NCI-H69 (cell line): ENCODE measurements at regions not wholly inside any gene's neighbourhood (a gene's known extent, or its start where the extent isn't known, plus 50 kb on each side); places are given as distances from the start of the nearest gene placed in this dataset.

ENCODE experiments used
- DNase-seq: peaks from one replicate; lab custom pipeline; 2025; lab: John Stamatoyannopoulos, UW

DNA sequence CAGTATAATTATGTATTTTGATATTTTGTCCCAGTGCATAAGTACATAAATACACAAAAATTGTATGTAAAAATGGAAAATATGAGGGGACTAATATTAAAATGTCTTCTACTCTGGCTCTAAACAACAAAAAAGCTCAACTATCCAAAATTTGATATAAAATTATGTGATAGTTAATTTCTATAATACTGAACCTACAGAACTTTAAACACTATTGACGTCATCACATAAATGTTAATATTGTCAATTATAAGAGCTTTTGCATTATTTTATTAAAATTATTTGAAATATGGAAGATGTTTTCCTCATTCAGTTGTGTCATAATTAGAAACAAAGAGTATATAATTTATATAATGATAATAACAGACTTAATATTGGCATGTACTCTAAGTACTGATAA is 1139.7 kb upstream of the TMEFF2 start:
- DNase-seq, result no peak

DNA sequence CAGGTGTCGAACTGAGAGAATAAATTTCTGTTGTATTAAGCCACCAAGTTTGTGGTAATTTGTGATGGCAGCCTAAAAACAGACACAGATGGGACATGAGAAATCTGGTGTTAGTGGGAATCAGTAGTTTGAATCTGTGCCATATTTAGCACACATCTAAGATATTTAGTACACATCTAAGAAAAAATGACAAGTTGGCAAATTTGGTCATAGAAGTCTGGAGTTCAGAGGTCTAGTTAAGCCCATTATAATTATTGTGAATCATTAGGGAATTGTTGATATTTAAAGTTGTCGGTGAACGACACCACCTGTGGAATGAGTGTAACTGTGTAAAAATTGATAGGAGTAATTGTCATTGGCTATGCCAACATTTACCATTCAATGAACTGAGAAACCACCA is 1138.8 kb upstream of the TMEFF2 start:
- no peak for DNase-seq

DNA sequence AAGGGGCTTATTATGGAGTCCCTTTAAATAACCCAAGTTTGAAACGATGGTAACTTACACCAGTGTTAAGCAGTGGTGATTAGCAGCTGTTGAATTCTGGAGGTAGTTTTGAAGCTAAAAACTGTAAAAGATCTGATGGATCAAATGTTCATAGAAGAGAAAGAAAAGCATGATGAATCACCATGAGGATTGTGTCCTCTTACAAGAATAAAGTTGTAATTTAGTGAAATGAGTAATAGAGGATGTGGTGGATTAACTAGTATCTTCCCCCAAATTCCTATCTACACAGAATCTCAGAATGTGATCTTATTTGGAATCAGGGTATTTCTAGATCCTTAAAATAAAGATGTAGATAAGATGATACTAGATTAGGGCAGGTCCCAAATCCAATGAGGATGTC is 1138.2 kb upstream of the TMEFF2 start:
- no peak for DNase-seq

DNA sequence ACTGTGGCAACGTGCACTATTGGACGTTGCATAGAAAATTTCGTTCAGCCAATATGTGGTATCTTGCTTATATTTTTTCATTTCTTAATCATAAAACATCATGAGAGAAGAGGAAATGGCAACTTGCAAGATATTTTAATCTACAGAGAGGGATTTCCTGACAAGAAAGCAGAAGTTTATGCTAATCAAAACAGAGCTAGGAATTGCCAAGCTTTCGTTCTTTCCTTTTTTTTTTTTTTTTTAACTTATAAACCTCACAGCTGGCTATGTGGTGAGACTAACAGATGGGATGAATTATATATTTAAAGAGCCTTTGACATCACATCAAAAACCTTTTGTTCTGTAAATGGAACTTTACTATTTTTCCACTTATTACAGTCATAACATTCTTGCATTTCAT is 1136.9 kb upstream of the TMEFF2 start:
- DNase-seq, result peak; percentile 28

DNA sequence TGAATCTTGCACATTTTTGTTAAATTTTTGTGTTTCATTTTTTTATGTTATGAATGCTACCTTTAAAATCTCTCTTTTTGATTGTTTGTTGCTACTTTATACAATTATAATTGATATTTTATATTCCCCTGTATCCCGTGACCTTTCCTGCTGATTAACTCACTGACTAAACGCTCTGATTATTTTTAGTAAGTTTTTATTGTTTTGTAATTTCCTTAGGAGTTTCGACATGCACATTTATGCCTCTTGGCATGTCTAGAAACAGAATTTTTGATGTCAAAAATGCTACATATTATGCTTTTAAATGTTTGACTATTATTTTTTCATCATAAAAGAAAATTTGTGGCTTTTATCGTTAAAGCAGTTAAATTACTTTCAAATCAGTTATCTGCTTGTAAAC is 1131.6 kb upstream of the TMEFF2 start:
- no peak for DNase-seq

DNA sequence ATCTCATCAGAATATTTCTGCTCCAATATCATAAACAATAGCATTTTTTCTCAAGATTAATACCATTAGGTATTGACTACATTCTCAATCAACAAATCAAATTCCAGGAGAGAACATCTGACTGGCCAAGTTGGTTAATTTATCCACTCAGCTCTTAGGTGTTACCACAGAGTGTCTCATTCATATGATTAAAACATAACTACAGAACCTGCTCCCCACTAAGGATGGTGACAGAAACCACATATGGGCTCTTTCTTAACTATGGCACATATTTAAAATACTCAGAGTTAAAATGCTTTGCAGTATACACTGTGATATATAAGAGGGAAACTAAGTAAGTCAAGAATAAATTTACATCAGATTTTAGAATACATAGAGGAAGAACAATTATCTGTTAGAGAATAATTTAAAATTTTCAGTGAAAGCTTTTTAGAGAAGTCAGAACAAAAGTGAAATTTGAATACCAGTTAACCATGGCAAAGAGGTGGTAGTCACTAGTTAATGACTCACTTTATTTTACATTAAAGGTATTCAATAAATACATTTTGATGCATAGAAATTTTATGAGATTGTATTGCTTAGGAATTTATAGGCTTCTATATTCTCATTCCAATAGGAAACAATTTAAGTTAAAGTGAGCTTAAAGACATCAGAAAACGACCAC is 1120.8 kb upstream of the TMEFF2 start:
- no peak for DNase-seq

DNA sequence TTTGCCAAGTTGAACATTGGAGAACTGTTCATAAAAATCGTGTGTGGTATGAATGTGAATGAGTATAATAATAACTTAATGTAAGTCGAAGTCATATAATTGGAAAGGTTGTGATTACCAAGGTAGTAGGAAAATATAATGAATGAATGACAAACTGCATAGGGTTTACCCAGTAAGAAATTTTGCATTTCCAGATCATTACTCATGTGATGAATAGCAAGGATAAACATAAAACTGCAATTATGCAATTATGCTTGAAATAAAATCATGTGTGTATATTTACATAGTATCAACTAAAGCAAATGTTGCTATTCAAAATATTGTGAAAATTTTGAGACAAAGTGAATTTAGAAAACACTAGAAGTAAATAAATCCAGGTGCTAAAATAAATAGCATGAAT is 1108.7 kb upstream of the TMEFF2 start:
- peak; percentile 89 for DNase-seq

DNA sequence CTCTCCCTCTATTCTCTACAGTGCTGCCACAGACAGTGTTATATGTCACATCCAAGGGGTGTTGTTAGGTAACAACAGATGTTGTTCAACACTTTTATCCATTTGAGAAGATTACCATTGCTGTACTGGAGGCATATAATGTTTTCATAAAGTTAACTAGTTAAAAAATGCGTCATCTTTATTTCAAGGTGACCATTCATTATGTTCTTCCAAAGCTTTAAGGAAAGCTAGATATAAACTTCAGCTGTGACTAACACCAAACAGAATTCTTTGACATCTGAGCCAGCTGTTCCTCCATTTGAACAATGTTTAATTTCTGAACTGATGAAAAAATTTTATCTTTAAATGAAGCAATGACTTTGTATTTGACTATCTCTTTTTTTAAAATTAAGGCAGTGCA is 1099.6 kb upstream of the TMEFF2 start:
- no peak for DNase-seq

DNA sequence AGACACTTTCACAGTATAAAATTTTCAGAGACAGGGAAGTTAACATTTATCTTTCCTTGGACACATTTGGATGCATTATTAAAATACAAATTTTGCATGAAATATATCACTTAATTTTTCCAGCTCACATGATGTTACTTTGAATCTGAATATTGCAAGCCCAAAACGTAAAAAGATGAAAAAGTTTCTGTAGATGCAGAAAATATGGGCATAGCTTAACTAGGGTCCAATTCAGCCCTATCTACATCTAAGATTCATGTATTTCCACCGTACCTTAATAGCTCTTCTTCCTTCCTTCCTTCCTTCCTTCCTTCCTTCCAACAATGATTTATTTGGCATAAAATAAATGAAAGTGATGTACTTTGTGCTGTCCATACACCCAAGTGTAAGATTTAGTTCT is 1084.6 kb upstream of the TMEFF2 start:
- no peak for DNase-seq

DNA sequence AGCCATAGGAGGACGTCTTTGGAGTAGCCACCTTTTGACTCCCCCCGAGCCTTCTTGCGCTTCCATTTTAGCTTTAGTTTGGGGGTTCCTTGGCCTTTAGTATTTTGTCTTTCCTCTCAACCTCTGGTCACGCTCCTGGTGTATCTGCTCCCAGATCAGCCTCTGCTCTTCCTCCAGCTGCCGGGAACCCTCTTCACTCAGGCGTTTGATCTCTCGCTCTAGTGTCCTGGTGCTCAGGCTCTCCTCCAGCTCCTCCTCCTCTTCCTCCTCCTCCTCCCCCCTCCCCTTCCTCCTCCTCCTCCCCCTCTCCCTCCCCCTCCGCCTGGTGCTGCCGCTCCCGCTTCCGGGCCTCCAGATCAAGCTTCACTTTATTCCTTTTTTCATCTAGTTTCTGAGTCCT is 1082.3 kb upstream of the TMEFF2 start:
- DNase-seq, result no peak

DNA sequence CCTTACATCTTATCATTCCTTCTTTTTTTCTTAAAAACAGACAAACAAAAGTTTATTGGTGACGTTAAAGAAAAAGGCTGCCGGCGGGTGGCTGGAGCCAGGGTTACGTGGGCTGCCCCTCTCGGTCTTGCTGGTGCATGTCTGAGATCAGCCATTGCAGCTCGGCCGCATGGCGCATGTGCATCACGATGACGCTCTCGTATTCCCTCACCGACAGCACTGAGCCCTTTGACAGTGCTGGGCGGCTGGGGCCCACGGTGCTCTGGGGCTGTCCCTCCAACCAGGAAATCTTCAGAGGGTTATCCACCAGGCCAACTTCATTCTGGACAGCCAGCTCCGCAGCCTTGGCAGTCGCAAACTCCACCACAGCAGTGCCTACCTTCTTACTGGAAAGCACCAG is 1081.8 kb upstream of the TMEFF2 start:
- no peak for DNase-seq

DNA sequence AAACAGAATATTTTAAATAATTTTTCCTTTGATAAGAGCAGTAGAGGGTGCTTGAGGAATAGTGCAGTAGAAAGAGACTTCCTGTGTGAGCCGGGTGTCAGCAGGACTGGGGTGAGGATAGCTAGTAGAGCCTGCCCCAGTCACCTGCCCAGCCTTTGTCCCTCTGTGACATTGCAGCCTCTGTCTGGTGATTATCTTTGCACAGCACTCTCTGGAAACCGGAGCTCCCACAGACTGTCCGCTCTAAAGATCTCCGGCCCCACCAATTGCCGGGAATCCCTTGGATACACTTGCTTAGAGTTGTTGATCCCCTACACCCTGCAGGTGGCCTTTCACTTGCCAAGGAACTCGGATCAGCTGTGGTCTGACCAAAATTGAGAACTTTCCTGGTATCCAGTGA is 1081.3 kb upstream of the TMEFF2 start:
- no peak for DNase-seq

DNA sequence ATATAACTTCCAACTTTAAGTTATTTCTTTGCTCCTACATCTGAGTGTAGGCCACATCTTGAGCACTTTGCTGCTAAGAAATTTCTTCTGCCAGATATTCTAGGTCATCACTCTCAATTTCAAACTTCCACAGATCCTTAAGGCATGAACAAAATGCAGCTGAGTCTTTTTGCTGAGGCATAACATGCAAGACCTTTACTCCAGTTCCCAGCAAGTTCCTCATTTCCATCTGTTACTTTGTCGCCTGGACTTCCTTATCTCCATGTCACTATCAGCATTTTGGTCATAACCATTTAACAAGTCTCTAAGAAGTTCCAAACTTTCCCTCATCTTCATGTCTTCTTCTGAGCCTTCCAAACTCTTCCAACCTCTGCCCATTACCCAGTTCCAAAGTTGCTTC is 1077.3 kb upstream of the TMEFF2 start:
- no peak for DNase-seq

DNA sequence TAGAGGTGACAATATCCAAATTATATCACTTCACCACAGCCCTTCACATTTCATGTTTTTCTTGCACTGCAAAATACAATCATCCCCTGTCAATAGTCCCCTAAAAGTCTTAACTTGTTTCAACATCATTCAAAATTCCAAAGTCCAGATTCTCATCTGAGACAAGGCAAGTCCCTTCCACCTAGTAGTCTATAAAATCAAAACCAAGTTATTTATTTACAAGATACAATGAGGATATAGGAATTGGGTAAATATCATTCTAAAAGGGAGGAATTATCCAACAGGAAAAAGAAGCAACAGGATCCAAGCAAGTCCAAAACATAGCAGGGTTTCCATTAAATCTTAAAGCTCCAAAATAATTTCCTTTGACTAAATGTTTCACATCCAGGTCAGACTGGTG is 1076.1 kb upstream of the TMEFF2 start:
- DNase-seq, result no peak

DNA sequence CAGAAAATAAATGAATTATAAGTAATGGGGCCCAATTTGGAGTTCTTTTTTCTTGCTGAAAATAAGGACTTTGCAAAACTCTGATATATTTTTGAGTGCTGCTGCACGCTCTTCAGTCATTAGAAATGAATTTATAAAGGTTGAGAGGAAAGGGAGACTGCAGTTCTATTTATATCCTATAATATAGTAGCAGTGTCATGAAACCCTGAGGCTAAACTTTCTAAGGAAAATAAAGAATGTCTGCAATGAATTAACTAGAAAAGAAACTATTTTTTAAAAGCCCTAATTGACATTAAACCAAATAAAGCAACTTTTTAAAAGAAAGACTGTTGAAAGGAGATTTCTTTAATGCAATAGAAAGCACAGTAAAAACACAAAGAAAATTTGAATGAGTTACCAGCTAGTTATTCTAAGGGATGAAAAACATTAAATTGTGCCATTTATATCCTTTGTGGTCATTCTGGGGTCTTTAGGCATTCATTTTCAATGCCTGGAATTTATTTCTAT is 1072.8 kb upstream of the TMEFF2 start:
- no peak for DNase-seq

DNA sequence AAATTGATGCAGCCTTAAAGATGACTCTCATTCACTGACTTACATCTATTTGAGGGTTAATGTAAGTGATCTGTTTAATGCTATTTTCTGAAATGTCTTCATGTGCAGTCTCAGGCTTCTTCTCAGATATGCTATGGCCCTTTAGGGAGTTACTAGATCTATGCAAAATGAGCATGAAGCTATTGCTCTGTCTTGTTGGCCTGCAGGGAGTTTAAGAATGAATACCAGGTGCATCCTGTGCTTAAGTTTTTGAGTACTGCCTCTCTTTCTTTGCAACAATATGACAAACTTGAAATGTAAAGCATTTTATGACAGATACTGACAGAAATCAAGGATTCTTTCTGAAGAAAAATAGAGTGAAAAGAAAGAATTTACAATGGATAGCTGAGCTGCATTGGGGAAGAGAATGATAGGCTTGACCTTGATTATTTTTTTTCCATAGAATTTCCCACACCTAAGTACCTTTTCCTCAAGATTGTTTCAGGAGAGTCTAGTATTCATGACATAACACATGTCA is 1058.3 kb upstream of the TMEFF2 start:
- DNase-seq, result no peak

DNA sequence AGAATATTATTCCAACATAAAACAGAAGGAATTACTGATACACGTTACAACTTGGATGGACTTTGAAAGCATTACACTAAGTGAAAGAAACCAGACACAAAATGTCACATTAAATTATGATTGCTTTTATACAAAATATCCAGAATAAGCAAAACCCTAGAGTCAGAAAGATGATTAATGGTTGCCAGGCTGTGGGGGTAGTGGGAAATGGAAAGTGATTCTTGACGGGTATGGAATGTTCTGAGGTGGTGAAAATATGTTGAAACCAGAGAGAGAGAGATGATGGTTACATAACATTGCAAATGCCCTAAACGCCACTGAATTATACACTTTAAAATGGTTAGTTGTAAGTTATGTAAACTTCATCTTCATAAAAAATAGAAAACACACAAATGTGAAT is 1057.2 kb upstream of the TMEFF2 start:
- DNase-seq, result no peak

DNA sequence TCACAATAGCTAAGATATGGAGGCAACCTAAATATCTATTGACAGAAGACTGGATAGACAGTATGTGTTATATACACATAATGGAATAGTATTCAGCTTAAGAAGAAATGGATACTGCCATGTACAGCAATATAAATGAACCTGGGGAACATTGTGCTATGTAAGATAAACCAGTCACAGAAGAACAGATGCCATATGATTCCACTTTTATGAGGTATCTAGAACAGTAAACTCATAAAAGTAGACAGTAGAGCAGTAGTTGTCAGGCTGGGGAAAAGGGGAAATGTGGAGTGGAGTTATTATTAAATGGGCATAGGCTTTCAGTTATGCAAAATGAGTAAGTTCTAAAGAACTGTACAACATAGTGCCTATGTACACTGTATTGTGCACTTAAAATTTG is 1055.7 kb upstream of the TMEFF2 start:
- DNase-seq, result no peak

DNA sequence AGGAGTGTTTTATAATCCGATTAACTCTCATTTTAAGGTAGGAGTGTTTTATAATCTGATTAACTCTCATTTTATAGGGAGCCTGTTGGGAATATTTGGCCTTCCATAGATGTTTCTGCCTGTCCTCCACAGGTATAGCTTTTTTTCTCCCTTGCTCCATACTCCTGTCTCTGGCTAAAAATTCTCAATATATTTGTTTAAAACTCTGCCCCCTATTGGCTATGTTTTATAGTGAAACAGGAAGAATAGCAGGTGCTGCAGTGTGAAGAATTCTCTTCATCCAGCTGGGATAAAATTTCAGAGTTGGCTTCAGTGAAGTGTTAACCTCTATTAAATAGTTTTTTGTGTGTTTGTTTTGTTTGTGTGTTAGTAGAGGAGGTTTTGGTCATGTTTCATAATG is 1046.0 kb upstream of the TMEFF2 start:
- DNase-seq, result peak; percentile 45

DNA sequence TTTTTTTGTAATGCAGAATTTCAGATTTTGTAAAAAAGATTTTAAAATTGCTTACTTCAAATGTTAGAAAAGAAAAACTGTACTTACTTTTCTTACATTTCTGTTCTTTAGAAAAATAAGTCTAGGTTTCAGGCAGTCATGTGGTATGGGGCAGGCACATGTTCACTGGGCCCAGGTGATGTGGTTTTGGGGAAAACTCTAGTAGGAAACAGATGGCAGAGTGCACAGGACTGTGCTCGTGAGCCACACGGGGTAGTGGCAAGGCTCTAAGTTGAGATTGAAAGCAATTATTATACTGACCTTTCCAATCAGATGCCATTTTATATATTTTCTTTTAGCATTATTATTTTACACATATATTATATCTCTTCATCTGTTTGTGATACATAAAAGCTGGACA is 1036.9 kb upstream of the TMEFF2 start:
- no peak for DNase-seq

DNA sequence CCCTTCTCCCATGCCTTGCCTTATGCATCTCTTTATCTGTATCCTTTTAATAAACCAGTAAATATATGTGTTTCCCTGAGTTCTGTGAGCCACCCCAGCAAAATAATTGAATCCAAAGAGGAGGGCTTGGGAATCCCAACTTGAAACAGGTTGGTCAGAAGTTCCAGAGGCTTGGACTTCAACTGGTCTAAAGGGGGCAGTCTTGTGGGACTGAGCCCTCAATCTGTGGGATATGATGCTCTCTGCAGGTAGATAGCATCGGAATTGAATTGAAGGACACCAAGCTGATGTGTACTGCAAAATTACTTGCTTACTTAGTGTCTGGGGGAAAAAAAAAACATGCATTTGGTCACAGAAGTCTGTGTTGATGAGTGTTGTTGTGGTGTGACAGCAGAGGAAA is 1033.5 kb upstream of the TMEFF2 start:
- no peak for DNase-seq

DNA sequence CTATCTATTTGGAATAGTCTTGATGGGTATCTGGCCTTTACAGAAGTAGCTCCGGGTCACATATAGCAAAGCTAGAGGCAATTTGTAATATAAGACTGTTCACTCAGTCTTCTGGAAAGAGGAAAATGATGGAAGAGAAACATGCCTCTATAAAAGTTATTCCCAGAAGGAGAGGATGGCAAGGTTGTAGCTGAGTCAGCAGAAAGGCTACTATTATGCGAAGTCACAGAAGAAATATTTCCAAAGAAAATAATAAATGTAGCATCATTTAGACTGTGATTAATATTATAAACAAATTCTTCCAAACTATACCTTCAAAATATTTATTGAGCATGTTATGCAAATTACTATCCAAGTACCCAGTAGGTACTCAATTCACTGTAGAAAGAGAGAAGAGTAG is 1027.7 kb upstream of the TMEFF2 start:
- no peak for DNase-seq

DNA sequence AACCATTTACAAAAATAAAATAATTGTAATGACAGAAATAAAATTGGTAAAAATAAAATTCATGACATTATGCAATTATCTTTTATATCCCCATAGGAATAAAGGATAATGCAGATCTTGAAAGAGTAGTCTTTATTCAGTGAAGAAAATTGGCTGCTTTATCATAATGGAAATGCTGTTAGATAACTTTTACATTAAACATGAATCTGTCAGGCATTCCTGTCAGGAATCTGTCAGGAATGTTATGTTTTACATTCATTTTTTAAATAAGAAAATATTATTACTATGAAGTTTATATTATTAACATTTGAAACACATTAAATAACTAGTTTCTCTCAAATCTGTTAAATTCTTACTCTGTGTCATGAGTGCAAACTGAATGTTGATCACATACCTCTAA is 1024.7 kb upstream of the TMEFF2 start:
- DNase-seq, result no peak

DNA sequence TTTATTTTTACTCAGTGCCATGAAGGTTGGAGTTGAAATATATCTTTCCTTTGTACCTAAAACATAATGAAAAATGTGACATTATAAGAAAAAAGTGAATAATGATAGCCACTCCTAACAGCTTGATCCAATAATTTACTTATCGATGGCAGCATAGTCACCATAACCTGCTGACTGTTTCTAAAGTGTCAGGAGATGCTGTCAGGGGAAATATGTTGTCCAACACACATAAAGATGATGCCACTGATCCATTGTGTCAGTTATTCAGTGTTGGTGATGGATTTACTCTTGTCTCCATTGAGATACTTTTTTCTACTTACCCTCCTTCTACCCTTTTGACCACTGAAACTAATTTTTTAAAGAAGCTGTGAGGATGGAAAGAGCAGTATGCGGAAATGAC is 1006.9 kb upstream of the TMEFF2 start:
- DNase-seq, result no peak
